Esophagus muscularis mucosa (tissue), 4 donors: ENCODE measurements at regions not wholly inside any gene's neighbourhood (a gene's known extent, or its start where the extent isn't known, plus 50 kb on each side); places are given as distances from the start of the nearest gene placed in this dataset.

ENCODE experiments used
- DNase-seq: peaks from one replicate; pipeline ENCODE4 v3.0.0-alpha.2; 2017; ENCODE audit errors: extremely low spot score
- H3K27ac ChIP-seq, 4 donors: fragments of 200-600 bp; sonication (generic); replicated peaks in 1 of 4; 1 replicate in 3 of 4; 2 replicates in 1 of 4; pipeline ENCODE4 v1.5.1; 2016 to 2019; ENCODE audit warnings: mild to moderate bottlenecking in 1 of 4
- H3K27me3 ChIP-seq, 4 donors: fragments of 200-600 bp; sonication (generic); one replicate each; pipeline versions ENCODE4 v1.5.1 to v1.6.0; 2016 to 2019
- H3K36me3 ChIP-seq, 4 donors: fragments of 200-600 bp; sonication (generic); one replicate each; pipeline ENCODE4 v1.5.1; 2016 to 2019
- H3K4me1 ChIP-seq, 4 donors: fragments of 200-600 bp; sonication (generic); one replicate each; pipeline ENCODE4 v1.5.1; 2016 to 2019
- H3K4me3 ChIP-seq, 4 donors: fragments of 200-600 bp; sonication (generic); 1 replicate in 2 of 4; 2 replicates in 2 of 4; pipeline ENCODE4 v1.5.1; 2016 to 2019; ENCODE audit warnings: mild to moderate bottlenecking in 4 of 4, moderate library complexity in 1 of 4
- H3K9me3 ChIP-seq, 4 donors: fragments of 200-600 bp; sonication (generic); 1 replicate in 3 of 4; 2 replicates in 1 of 4; pipeline ENCODE4 v1.5.1; 2016 to 2019
- EP300 ChIP-seq: sonication (generic); formaldehyde crosslinking; IDR thresholded peaks from one replicate; pipeline ENCODE4 v1.6.1; 2017; ENCODE audit warnings: antibody characterized with exemption
- POLR2A ChIP-seq: fragments of 450-650 bp; IDR thresholded peaks from one replicate; pipeline ENCODE4 v1.6.1; 2017; ENCODE audit warnings: antibody characterized with exemption, moderate library complexity, mild to moderate bottlenecking, low read depth
- POLR2AphosphoS5 ChIP-seq, 2 donors: sonication (generic); formaldehyde crosslinking; IDR thresholded peaks; one replicate each; pipeline ENCODE4 v1.6.1; 2017; ENCODE audit warnings: antibody characterized with exemption in 2 of 2
- WGBS: methylation state at CpG from one replicate; pipeline ENCODE4 v1.1.5; 2018; 5-methylcytosine and 5-hydroxymethylcytosine counted together
- intact Hi-C: fragments of 100-400 bp; cut with DNase I; formaldehyde crosslinking; loops from one replicate; pipeline ENCODE4 v1.15.1; 2023
- TF ChIP-seq, protein P1 (sequence below), 3 experiments: fragments of 200-600 bp in 2 of 3; fragments of 450-650 bp in 1 of 3; sonication (generic) in 2 of 3; IDR thresholded peaks; one replicate each; pipeline ENCODE4 v1.5.1; 2017 to 2019; ENCODE audit warnings: antibody characterized with exemption in 3 of 3, mild to moderate bottlenecking in 2 of 3, moderate library complexity in 1 of 3

DNA sequence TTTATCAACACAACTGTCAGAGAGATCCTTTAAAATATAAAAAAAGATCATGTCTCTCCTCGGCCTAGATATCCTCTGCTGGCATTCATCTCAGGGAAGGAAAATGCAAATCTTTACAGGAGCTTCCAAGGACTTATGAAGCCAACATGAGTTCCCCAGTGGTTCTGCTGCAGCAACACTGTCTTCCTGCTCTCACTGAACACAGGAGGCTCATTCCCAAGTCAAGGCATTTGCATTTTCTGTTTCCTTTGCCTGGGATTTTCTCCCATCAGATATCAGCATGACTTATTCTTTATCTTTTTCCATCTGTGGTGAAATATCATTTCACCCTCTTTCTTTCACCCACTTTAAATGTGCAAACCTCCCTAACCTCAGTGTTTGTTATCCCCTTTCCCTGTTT lies 513.8 kb upstream of the ZP4 start:
- no peaks in the 10 kb centered on the region for H3K9me3 ChIP-seq
- no peaks in the 10 kb centered on the region for H3K27me3 ChIP-seq
- H3K4me1 ChIP-seq, result peaks cover 0 to 9% (median 3%) of the 10 kb centered on the region in 4 donors
- DNase-seq, result no peak
- H3K27ac ChIP-seq, result no peak overlapping the region
- TF ChIP-seq, protein P1, sequence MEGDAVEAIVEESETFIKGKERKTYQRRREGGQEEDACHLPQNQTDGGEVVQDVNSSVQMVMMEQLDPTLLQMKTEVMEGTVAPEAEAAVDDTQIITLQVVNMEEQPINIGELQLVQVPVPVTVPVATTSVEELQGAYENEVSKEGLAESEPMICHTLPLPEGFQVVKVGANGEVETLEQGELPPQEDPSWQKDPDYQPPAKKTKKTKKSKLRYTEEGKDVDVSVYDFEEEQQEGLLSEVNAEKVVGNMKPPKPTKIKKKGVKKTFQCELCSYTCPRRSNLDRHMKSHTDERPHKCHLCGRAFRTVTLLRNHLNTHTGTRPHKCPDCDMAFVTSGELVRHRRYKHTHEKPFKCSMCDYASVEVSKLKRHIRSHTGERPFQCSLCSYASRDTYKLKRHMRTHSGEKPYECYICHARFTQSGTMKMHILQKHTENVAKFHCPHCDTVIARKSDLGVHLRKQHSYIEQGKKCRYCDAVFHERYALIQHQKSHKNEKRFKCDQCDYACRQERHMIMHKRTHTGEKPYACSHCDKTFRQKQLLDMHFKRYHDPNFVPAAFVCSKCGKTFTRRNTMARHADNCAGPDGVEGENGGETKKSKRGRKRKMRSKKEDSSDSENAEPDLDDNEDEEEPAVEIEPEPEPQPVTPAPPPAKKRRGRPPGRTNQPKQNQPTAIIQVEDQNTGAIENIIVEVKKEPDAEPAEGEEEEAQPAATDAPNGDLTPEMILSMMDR (IDR thresholded peaks at IDR 0.05), result no peak
- no peak for TF ChIP-seq POLR2AphosphoS5 (IDR thresholded peaks at IDR 0.05)
- TF ChIP-seq EP300, result no peak
- TF ChIP-seq POLR2A, result no peak
- H3K4me3 ChIP-seq, result no peak overlapping the region
- intact Hi-C loops, result no loop called here
- H3K36me3 ChIP-seq, result no peaks in the 10 kb centered on the region
- 47% methylated on average over 1 of the region's 1 CpG for WGBS

DNA sequence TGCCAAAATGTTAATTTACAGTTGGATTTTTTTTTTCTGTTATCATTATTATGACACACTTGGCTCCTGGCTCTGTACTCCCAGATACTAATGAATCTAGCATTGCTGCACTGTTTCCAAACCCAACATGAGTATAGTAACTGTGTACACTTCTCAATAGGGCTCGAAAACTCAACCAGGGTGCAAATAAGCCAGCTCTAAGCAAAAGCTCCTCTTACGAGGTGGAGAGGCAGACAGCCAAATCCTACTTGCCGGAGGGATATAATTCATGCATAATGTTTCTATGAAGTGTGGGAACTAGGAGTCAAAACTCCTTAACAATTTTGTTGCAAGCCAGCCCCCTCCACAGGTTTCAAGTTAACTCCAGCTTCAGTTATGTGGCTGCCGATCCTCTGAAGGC lies 510.4 kb upstream of the ZP4 start:
- Histone ChIP-seq H3K36me3 (no peaks in the 10 kb centered on the region), H3K27me3 (no peaks in the 10 kb centered on the region), H3K4me3 (no peak overlapping the region), H3K27ac (no peak overlapping the region), H3K4me1 (peaks cover 0 to 9% (median 2%) of the 10 kb centered on the region in 4 donors), H3K9me3 (no peaks in the 10 kb centered on the region)
- DNase-seq, result no peak
- TF ChIP-seq POLR2A, result no peak
- TF ChIP-seq, protein P1 (IDR thresholded peaks at IDR 0.05), result no peak
- no peak for TF ChIP-seq EP300
- intact Hi-C loops, result no loop called here
- 29% methylated on average over 4 of the region's 4 CpGs for WGBS

DNA sequence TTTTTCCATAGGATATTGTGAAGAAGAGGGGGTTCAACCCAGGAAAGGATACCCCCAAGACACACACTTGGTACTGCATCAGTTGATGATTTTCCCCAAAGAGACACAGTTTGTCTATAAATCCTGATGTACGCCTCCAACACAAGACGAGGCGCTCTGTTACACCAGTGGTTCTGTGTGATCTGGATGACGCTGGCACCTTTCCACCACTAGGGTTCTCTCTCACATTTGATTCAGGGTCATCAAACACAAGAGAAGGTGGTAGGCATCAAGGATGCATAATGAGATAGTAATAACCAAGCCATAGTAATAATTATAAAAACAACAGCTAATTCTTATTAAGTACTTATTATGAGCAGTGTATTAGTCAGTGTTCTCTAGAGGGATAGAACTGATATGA lies 508.8 kb upstream of the ZP4 start:
- Histone ChIP-seq H3K9me3 (no peaks in the 10 kb centered on the region), H3K27ac (no peak overlapping the region), H3K4me1 (peaks cover 0 to 9% (median 2%) of the 10 kb centered on the region in 4 donors), H3K27me3 (no peaks in the 10 kb centered on the region), H3K4me3 (no peak overlapping the region), H3K36me3 (no peaks in the 10 kb centered on the region)
- WGBS, result 100% methylated on average over 2 of the region's 4 CpGs
- no peak for DNase-seq
- TF ChIP-seq EP300 (no peak), POLR2AphosphoS5 (IDR thresholded peaks at IDR 0.05) (no peak), POLR2A (no peak)
- TF ChIP-seq, protein P1 (IDR thresholded peaks at IDR 0.05), result no peak
- intact Hi-C loops, result no loop called here

DNA sequence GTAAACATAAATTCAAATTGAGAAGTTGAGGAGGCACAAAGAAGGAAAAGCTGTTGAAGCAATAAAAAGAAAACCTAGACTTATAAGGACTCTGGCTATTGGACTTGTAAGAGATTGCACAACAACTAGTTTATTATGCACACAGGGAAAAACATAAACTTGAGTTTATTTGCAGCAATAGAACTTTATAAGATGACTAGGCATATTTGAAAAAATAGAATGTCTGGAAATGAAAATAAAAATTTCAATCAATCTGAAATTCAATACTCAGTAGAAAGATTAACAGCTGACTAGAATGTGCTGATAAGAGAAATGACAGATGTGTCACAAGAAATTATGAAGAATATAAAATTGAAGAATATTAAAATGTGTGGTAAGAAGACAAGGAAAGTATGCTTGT lies 505.4 kb upstream of the ZP4 start:
- intact Hi-C loops, result no loop called here

DNA sequence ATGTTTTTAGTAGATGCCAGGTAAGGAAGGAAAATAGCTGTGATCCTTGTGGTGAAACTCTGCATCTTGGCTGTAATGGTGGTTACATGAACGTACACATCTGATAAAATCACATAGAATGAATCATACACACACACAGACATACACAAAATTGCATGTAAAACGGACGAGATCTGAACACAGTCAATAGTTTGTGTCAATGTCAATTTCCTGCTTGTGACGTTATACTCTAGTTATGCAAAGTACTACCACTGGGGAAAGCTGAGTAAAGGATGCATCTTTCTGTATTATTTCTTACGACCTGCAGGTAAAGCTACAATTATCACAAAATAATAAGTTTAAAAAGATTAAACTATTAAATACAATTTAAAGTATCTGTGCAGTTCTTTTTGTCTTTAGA lies 493.7 kb upstream of the ZP4 start:
- H3K4me3 ChIP-seq, result no peak overlapping the region
- 53% methylated on average over 5 of the region's 5 CpGs for WGBS

More for the DNA sequence above, 505.4 kb upstream of the ZP4 start:
- no peaks in the 10 kb centered on the region for H3K36me3 ChIP-seq
- no peaks in the 10 kb centered on the region for H3K9me3 ChIP-seq
- H3K4me3 ChIP-seq, result no peak overlapping the region
- H3K4me1 ChIP-seq, result peaks cover 0 to 2% (median 0%) of the 10 kb centered on the region in 4 donors
- no peaks in the 10 kb centered on the region for H3K27me3 ChIP-seq
- no peak for TF ChIP-seq POLR2A
- TF ChIP-seq, protein P1 (IDR thresholded peaks at IDR 0.05), result no peak
- TF ChIP-seq EP300, result no peak
- no peak for TF ChIP-seq POLR2AphosphoS5 (IDR thresholded peaks at IDR 0.05)
- DNase-seq, result no peak
- H3K27ac ChIP-seq, result no peak overlapping the region

More for the DNA sequence above, 493.7 kb upstream of the ZP4 start:
- Histone ChIP-seq H3K9me3 (no peaks in the 10 kb centered on the region), H3K27me3 (no peaks in the 10 kb centered on the region), H3K4me1 (no peaks in the 10 kb centered on the region), H3K27ac (no peak overlapping the region), H3K36me3 (no peaks in the 10 kb centered on the region)
- TF ChIP-seq POLR2AphosphoS5 (IDR thresholded peaks at IDR 0.05), result no peak
- TF ChIP-seq POLR2A, result no peak
- TF ChIP-seq EP300, result no peak
- TF ChIP-seq, protein P1 (IDR thresholded peaks at IDR 0.05), result no peak
- intact Hi-C loops, result no loop called here
- no peak for DNase-seq
